HCT116 (cell line): ENCODE measurements at regions not wholly inside any gene's neighbourhood (a gene's known extent, or its start where the extent isn't known, plus 50 kb on each side); places are given as distances from the start of the nearest gene placed in this dataset.

Experiments
- ATAC-seq: fragments of 200-7000 bp; cut with Tn5 transposase; 2 replicates; pipeline ENCODE4 v1.9.1; 2020; ENCODE audit warnings: mild to moderate bottlenecking, moderate library complexity
- BruUV-seq: library from RNA; stranded (reverse); fragments of 400-500 nt; replicated peaks from 2 replicates; lab custom pipeline; 2021; lab: Mats Ljungman, UMichigan
- CTCF ChIA-PET: fragments of 300-600 bp; sonication (Branson Sonifier 250); formaldehyde crosslinking; loops from one replicate; lab custom pipeline; 2021; ENCODE audit warnings: antibody characterized with exemption; lab: Charles Lee
- POLR2A ChIA-PET: fragments of 300-600, 350-600 bp; sonication (Branson Sonifier 250); formaldehyde crosslinking; loops from one replicate; lab custom pipeline; 2021; ENCODE audit warnings: antibody characterized with exemption; lab: Charles Lee
- RAD21 ChIA-PET, 2 experiments: fragments of 300-600 bp; sonication (Branson Sonifier 250); formaldehyde crosslinking; loops; one replicate each; lab custom pipeline; 2023; ENCODE audit warnings: low total read pairs in 2 of 2; ENCODE audit not compliant: uncharacterized antibody in 2 of 2, unreplicated experiment in 2 of 2, low non-redundant PET in 1 of 2; lab: Charles Lee
- DNase-seq: peaks from one replicate; pipeline ENCODE4 v3.0.0-alpha.2; 2010; ENCODE audit warnings: low read depth, low spot score
- H2AFZ ChIP-seq: fragments of 200-600 bp; shearing (Covaris generic), sonication (generic); 2 replicates; pipeline ENCODE4 v1.6.1; 2017; ENCODE audit warnings: low read depth, mixed run types, mixed read lengths, antibody characterized with exemption, low read length; ENCODE audit not compliant: poor library complexity, severe bottlenecking
- H3K27ac ChIP-seq: 2 replicates; pipeline ENCODE4 v1.5.1; 2012; ENCODE audit warnings: low read depth, low read length
- H3K27me3 ChIP-seq: fragments of 200-600 bp; sonication (generic); 2 replicates; pipeline ENCODE4 v1.6.1; 2016; ENCODE audit warnings: mixed run types, low read length, mixed read lengths; ENCODE audit not compliant: insufficient read depth
- H3K36me3 ChIP-seq, 2 experiments: fragments of 200-500 bp in 1 of 2; fragments of 200-600 bp in 1 of 2; sonication (Bioruptor generic) in 1 of 2; sonication (generic) in 1 of 2; 2 replicates each; pipeline versions ENCODE4 v1.5.1 to v1.6.1; 2014 to 2016; ENCODE audit warnings: low read length in 2 of 2, inconsistent platforms in 1 of 2, mixed read lengths in 1 of 2, mixed run types in 1 of 2; ENCODE audit not compliant: insufficient read depth in 2 of 2, control insufficient read depth in 1 of 2
- H3K4me1 ChIP-seq, 2 experiments: fragments of 200-600 bp in 1 of 2; sonication (generic) in 1 of 2; 2 replicates each; pipeline versions ENCODE4 v1.5.1 to v1.6.1; 2012 to 2017; ENCODE audit warnings: low read length in 2 of 2, inconsistent platforms in 1 of 2, mild to moderate bottlenecking in 1 of 2, mixed read lengths in 1 of 2, mixed run types in 1 of 2, moderate library complexity in 1 of 2; ENCODE audit not compliant: insufficient read depth in 2 of 2, control insufficient read depth in 1 of 2
- H3K4me2 ChIP-seq: fragments of 200-600 bp; sonication (generic); 2 replicates; pipeline ENCODE4 v1.6.1; 2017; ENCODE audit warnings: mixed run types, low read length, mixed read lengths
- H3K4me3 ChIP-seq, 2 experiments: fragments of 200-600 bp in 1 of 2; sonication (generic) in 1 of 2; replicated peaks in 1 of 2; 2 replicates each; pipeline ENCODE4 v1.5.1; 2011 to 2016; ENCODE audit warnings: low read length in 2 of 2, control low read depth in 1 of 2, low read depth in 1 of 2, mild to moderate bottlenecking in 1 of 2, mixed read lengths in 1 of 2, mixed run types in 1 of 2
- H3K79me2 ChIP-seq: fragments of 200-600 bp; sonication (generic); 2 replicates; pipeline ENCODE4 v1.6.1; 2017; ENCODE audit warnings: mild to moderate bottlenecking, mixed run types, low read length, moderate library complexity, mixed read lengths; ENCODE audit not compliant: insufficient read depth
- H3K9ac ChIP-seq: fragments of 200-600 bp; sonication (generic); 2 replicates; pipeline ENCODE4 v1.6.1; 2016; ENCODE audit warnings: low read length, mixed read lengths
- H3K9me2 ChIP-seq: fragments of 200-600 bp; sonication (generic), shearing (Covaris generic); 2 replicates; pipeline ENCODE4 v1.6.1; 2017; ENCODE audit warnings: mixed run types, mild to moderate bottlenecking, moderate library complexity; ENCODE audit not compliant: insufficient read depth
- H3K9me3 ChIP-seq, 2 experiments: fragments of 200-500 bp in 1 of 2; fragments of 200-600 bp in 1 of 2; sonication (Bioruptor generic) in 1 of 2; sonication (generic) in 1 of 2; 2 replicates each; pipeline ENCODE4 v1.6.1; 2014 to 2017; ENCODE audit warnings: low read length in 2 of 2, mixed read lengths in 2 of 2, inconsistent platforms in 1 of 2, low read depth in 1 of 2, mild to moderate bottlenecking in 1 of 2, mixed run types in 1 of 2, moderate library complexity in 1 of 2; ENCODE audit not compliant: control insufficient read depth in 1 of 2, insufficient read depth in 1 of 2
- H4K20me1 ChIP-seq: fragments of 200-600 bp; sonication (generic), shearing (Covaris generic); 2 replicates; pipeline ENCODE4 v1.6.1; 2017; ENCODE audit warnings: mixed run types, mild to moderate bottlenecking, moderate library complexity; ENCODE audit not compliant: insufficient read depth
- ATF3 ChIP-seq: IDR thresholded peaks from 2 replicates; pipeline ENCODE4 v1.6.1; 2012
- CEBPB ChIP-seq: IDR thresholded peaks from 2 replicates; pipeline ENCODE4 v1.6.1; 2012; ENCODE audit warnings: low read depth
- ELF1 ChIP-seq: IDR thresholded peaks from 2 replicates; pipeline ENCODE4 v1.6.1; 2012; ENCODE audit warnings: low read depth, borderline replicate concordance
- EZH2phosphoT487 ChIP-seq: fragments of 200-600 bp; IDR thresholded peaks from 2 replicates; pipeline ENCODE4 v1.6.1; 2018; ENCODE audit warnings: antibody characterized with exemption, borderline replicate concordance
- FOSL1 ChIP-seq: IDR thresholded peaks from 2 replicates; pipeline ENCODE4 v1.6.1; 2012; ENCODE audit warnings: low read depth
- JUND ChIP-seq: IDR thresholded peaks from 2 replicates; pipeline ENCODE4 v1.6.1; 2012
- POLR2A ChIP-seq: IDR thresholded peaks from 2 replicates; pipeline ENCODE4 v1.7.0; 2011; ENCODE audit warnings: borderline replicate concordance; ENCODE audit not compliant: insufficient read depth, insufficient read length; ENCODE audit errors: extremely low read depth
- POLR2AphosphoS5 ChIP-seq: IDR thresholded peaks from 2 replicates; pipeline ENCODE4 v1.6.1; 2011; ENCODE audit warnings: mild to moderate bottlenecking, low read depth, low read length, moderate library complexity
- SP1 ChIP-seq: IDR thresholded peaks from 2 replicates; pipeline ENCODE4 v1.6.1; 2012; ENCODE audit warnings: low read depth
- YY1 ChIP-seq: IDR thresholded peaks from 2 replicates; pipeline ENCODE4 v1.6.1; 2011; ENCODE audit warnings: low read length, low read depth, moderate library complexity, mild to moderate bottlenecking; ENCODE audit not compliant: insufficient replicate concordance; ENCODE audit errors: extremely low read depth
- ZBTB33 ChIP-seq: IDR thresholded peaks from 2 replicates; pipeline ENCODE4 v1.6.1; 2011; ENCODE audit warnings: mild to moderate bottlenecking, low read length, moderate library complexity; ENCODE audit not compliant: insufficient replicate concordance; ENCODE audit errors: extremely low read depth
- ZFX ChIP-seq: fragments of 450-650 bp; IDR thresholded peaks from 2 replicates; pipeline ENCODE4 v1.6.1; 2017
- ZNF274 ChIP-seq: fragments of 200-500 bp; sonication (Bioruptor generic); IDR thresholded peaks from 2 replicates; pipeline ENCODE4 v1.6.1; 2014; ENCODE audit warnings: mild to moderate bottlenecking, low read depth, low read length, inconsistent platforms
- intact Hi-C: fragments of 100-400 bp; cut with micrococcal nuclease; formaldehyde crosslinking; loops from 2 replicates; pipeline ENCODE4 v1.10.0; 2022

- CTCF ChIA-PET, result no interaction called here
- Histone ChIP-seq H3K4me1 (no peaks in the 10 kb centered on the region), H3K9ac (no peak overlapping the region), H3K36me3 (no peaks in the 10 kb centered on the region), H3K27me3 (no peaks in the 10 kb centered on the region), H3K9me2 (no peaks in the 10 kb centered on the region), H2AFZ (no peak overlapping the region), H3K79me2 (no peaks in the 10 kb centered on the region), H3K4me2 (no peak overlapping the region), H4K20me1 (no peaks in the 10 kb centered on the region), H3K27ac (no peak overlapping the region), H3K4me3 (no peak overlapping the region), H3K9me3 (peaks cover 0 to 12% of the 10 kb centered on the region in 2 experiments; a peak in 2 of 4 replicates)
- DNase-seq, result no peak
- no peak for ATAC-seq
- intact Hi-C loops, result no loop called here
- POLR2A ChIA-PET, result no interaction called here
- RAD21 ChIA-PET, result no interaction called here
- BruUV-seq, result no TSS peak
- no peak for TF ChIP-seq ATF3
- TF ChIP-seq YY1, result no peak
- TF ChIP-seq JUND, result no peak
- no peak for TF ChIP-seq SP1
- no peak for TF ChIP-seq POLR2AphosphoS5
- TF ChIP-seq ZNF274, result no peak
- TF ChIP-seq CEBPB, result no peak
- no peak for TF ChIP-seq ZBTB33
- no peak for TF ChIP-seq EZH2phosphoT487
- no peak for TF ChIP-seq POLR2A
- TF ChIP-seq ZFX, result no peak
- TF ChIP-seq FOSL1, result no peak
- no peak for TF ChIP-seq ELF1
These were observed 795.0 kb downstream of the MAFB start for GRCh38 chr20:39894067-39894466.
